K562 (cell line): ENCODE measurements at regions not wholly inside any gene's neighbourhood (a gene's known extent, or its start where the extent isn't known, plus 50 kb on each side); places are given as distances from the start of the nearest gene placed in this dataset.

Source experiments
- BRF1 ChIP-seq: IDR thresholded peaks from 3 replicates; pipeline ENCODE4 v1.6.1; 2011; ENCODE audit warnings: borderline replicate concordance, mild to moderate bottlenecking; ENCODE audit not compliant: insufficient read length; ENCODE audit errors: extremely low read depth
- CTBP1 ChIP-seq: fragments of 450-650 bp; IDR thresholded peaks from 2 replicates; pipeline ENCODE4 v1.6.1; 2016; ENCODE audit warnings: borderline replicate concordance
- MYC ChIP-seq, 2 experiments: fragments of 250-450 bp in 1 of 2; sonication (Bioruptor Pico) in 1 of 2; IDR thresholded peaks; 2 replicates each; pipeline versions ENCODE4 v1.5.1 to v1.6.1; 2012 to 2021; ENCODE audit warnings: low read depth in 2 of 2, borderline replicate concordance in 1 of 2, improper control_type of control experiment in 1 of 2, low read length in 1 of 2, mild to moderate bottlenecking in 1 of 2, moderate library complexity in 1 of 2
- NFE2L1 ChIP-seq: fragments of 450-650 bp; IDR thresholded peaks from 2 replicates; pipeline ENCODE4 v1.6.1; 2016; ENCODE audit warnings: missing genetic modification characterization, low read depth, mild to moderate bottlenecking, missing compliant biosample characterization, moderate library complexity, borderline replicate concordance
- POLR2B ChIP-seq: fragments of 450-650 bp; IDR thresholded peaks from 2 replicates; pipeline ENCODE4 v1.6.1; 2018; ENCODE audit warnings: low read depth; ENCODE audit not compliant: partially characterized antibody
- RBFOX2 ChIP-seq: fragments of 200-400 bp; formaldehyde crosslinking; IDR thresholded peaks from 2 replicates; pipeline ENCODE4 v1.6.1; 2017; ENCODE audit warnings: low read depth, mild to moderate bottlenecking, low read length, moderate library complexity
- RFX5 ChIP-seq: IDR thresholded peaks from 2 replicates; pipeline ENCODE4 v1.6.1; 2011; ENCODE audit warnings: low read depth, mild to moderate bottlenecking, improper control_type of control experiment, low read length
- SAFB2 ChIP-seq: fragments of 200-400 bp; formaldehyde crosslinking; IDR thresholded peaks from 2 replicates; pipeline ENCODE4 v1.6.1; 2018; ENCODE audit warnings: borderline replicate concordance, low read length, low read depth, moderate library complexity; ENCODE audit not compliant: severe bottlenecking
- SMAD1 ChIP-seq: fragments of 150-350 bp; IDR thresholded peaks from 2 replicates; pipeline ENCODE4 v1.6.1; 2014; ENCODE audit warnings: low read length, low read depth; ENCODE audit not compliant: partially characterized antibody
- SPI1 ChIP-seq: IDR thresholded peaks from 2 replicates; pipeline ENCODE4 v1.6.1; 2011; ENCODE audit warnings: low read depth, low read length, control low read depth, borderline replicate concordance
- TBP ChIP-seq: optimal IDR thresholded peaks from 2 replicates; pipeline ENCODE3; 2011; ENCODE audit warnings: low read depth, low read length, improper control_type of control experiment
- TCF7L2 ChIP-seq: fragments of 150-350 bp; IDR thresholded peaks from 2 replicates; pipeline ENCODE4 v1.6.1; 2016; ENCODE audit warnings: low read depth, mild to moderate bottlenecking, low read length, moderate library complexity
- TFAM ChIP-seq: fragments of 250-450 bp; sonication (Bioruptor Pico); conservative IDR thresholded peaks from 2 replicates; pipeline ENCODE4 v1.5.0; 2021; ENCODE audit warnings: mild to moderate bottlenecking, moderate library complexity
- ZKSCAN8 ChIP-seq: fragments of 200-800 bp; sonication (Bioruptor generic); IDR thresholded peaks from 2 replicates; pipeline ENCODE4 v1.6.1; 2016; ENCODE audit warnings: missing genetic modification characterization, missing compliant biosample characterization
- ZNF184 ChIP-seq: sonication (generic); formaldehyde crosslinking; IDR thresholded peaks from 2 replicates; pipeline ENCODE4 v1.5.0; 2020; ENCODE audit warnings: missing genetic modification reagents
- ZNF253 ChIP-seq: fragments of 250-450 bp; sonication (Bioruptor Pico); conservative IDR thresholded peaks from 2 replicates; pipeline ENCODE4 v1.6.1; 2021; ENCODE audit warnings: mild to moderate bottlenecking
- ZNF445 ChIP-seq: fragments of 250-450 bp; sonication (Bioruptor Pico); IDR thresholded peaks from 2 replicates; pipeline ENCODE4 v1.4.0; 2020; ENCODE audit warnings: low read depth, mild to moderate bottlenecking, moderate library complexity
- TF ChIP-seq, protein P1 (sequence below), 2 experiments: IDR thresholded peaks; 2 replicates each; pipeline ENCODE4 v1.6.1; 2012; ENCODE audit warnings: improper control_type of control experiment in 2 of 2, low read depth in 2 of 2, low read length in 2 of 2, borderline replicate concordance in 1 of 2
- TF ChIP-seq, protein P2 (sequence below): sonication (generic); formaldehyde crosslinking; IDR thresholded peaks from 2 replicates; pipeline ENCODE4 v1.8.0; 2023; ENCODE audit warnings: missing genetic modification reagents, mild to moderate bottlenecking, borderline replicate concordance

DNA sequence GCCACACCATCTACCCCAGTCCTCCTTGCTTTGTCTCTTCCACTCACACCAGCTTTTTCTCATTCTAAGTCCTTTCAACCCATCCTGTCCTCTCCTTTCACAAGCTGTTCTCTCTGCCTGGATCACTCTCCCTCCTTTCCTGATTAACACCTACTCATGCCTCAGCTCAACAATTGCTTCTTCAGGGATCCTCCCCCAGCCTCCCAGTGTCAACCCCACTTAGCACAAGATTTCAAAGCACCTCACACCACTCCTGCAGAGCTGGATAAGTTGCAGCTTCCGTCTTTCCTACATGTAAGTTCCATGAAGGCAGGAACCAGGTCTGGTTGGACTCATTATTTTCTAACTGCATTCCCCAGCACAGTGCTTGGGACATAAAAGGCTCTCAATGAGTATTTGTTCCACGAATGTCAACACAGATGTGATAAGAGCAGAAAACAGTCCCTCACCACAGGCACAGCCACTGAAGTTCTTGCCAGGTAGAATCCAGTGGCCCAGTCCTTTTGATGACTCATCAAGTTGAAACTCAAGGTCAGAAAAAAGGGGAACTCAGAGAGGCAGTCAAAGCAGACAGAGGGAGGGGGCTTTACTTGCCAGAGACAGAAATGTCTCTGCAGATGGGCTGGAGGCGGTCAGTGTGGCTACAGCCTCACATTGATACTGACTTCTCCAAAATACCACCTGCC is 193.4 kb upstream of the PRDM1 start (continued):
- TF ChIP-seq, protein P1, sequence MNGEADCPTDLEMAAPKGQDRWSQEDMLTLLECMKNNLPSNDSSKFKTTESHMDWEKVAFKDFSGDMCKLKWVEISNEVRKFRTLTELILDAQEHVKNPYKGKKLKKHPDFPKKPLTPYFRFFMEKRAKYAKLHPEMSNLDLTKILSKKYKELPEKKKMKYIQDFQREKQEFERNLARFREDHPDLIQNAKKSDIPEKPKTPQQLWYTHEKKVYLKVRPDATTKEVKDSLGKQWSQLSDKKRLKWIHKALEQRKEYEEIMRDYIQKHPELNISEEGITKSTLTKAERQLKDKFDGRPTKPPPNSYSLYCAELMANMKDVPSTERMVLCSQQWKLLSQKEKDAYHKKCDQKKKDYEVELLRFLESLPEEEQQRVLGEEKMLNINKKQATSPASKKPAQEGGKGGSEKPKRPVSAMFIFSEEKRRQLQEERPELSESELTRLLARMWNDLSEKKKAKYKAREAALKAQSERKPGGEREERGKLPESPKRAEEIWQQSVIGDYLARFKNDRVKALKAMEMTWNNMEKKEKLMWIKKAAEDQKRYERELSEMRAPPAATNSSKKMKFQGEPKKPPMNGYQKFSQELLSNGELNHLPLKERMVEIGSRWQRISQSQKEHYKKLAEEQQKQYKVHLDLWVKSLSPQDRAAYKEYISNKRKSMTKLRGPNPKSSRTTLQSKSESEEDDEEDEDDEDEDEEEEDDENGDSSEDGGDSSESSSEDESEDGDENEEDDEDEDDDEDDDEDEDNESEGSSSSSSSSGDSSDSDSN (IDR thresholded peaks at IDR 0.05; ENCODE audit: borderline replicate concordance in 1 of 2, low read depth in 2 of 2, low read length in 2 of 2): no peak
- TF ChIP-seq SAFB2: no peak
- TF ChIP-seq CTBP1: peak; percentile 90
- TF ChIP-seq, protein P2, sequence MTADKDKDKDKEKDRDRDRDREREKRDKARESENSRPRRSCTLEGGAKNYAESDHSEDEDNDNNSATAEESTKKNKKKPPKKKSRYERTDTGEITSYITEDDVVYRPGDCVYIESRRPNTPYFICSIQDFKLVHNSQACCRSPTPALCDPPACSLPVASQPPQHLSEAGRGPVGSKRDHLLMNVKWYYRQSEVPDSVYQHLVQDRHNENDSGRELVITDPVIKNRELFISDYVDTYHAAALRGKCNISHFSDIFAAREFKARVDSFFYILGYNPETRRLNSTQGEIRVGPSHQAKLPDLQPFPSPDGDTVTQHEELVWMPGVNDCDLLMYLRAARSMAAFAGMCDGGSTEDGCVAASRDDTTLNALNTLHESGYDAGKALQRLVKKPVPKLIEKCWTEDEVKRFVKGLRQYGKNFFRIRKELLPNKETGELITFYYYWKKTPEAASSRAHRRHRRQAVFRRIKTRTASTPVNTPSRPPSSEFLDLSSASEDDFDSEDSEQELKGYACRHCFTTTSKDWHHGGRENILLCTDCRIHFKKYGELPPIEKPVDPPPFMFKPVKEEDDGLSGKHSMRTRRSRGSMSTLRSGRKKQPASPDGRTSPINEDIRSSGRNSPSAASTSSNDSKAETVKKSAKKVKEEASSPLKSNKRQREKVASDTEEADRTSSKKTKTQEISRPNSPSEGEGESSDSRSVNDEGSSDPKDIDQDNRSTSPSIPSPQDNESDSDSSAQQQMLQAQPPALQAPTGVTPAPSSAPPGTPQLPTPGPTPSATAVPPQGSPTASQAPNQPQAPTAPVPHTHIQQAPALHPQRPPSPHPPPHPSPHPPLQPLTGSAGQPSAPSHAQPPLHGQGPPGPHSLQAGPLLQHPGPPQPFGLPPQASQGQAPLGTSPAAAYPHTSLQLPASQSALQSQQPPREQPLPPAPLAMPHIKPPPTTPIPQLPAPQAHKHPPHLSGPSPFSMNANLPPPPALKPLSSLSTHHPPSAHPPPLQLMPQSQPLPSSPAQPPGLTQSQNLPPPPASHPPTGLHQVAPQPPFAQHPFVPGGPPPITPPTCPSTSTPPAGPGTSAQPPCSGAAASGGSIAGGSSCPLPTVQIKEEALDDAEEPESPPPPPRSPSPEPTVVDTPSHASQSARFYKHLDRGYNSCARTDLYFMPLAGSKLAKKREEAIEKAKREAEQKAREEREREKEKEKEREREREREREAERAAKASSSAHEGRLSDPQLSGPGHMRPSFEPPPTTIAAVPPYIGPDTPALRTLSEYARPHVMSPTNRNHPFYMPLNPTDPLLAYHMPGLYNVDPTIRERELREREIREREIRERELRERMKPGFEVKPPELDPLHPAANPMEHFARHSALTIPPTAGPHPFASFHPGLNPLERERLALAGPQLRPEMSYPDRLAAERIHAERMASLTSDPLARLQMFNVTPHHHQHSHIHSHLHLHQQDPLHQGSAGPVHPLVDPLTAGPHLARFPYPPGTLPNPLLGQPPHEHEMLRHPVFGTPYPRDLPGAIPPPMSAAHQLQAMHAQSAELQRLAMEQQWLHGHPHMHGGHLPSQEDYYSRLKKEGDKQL (CRISPR knock-in tag): no peak
- no peak for TF ChIP-seq BRF1
- no peak for TF ChIP-seq ZNF445 (CRISPR knock-in tag)
- TF ChIP-seq RBFOX2: no peak
- TF ChIP-seq TBP: no peak
- TF ChIP-seq SMAD1: no peak
- peak; percentile 98 for TF ChIP-seq SPI1
- TF ChIP-seq NFE2L1 (tag): no peak
- TF ChIP-seq TFAM: no peak
- no peak for TF ChIP-seq ZKSCAN8 (CRISPR knock-in tag)
- TF ChIP-seq RFX5: no peak
- no peak for TF ChIP-seq TCF7L2
- TF ChIP-seq POLR2B: no peak
- no peak for TF ChIP-seq ZNF253 (CRISPR knock-in tag)
- TF ChIP-seq ZNF184: peak; percentile 13; the same call in 1 of the 2 replicates
- no peak for TF ChIP-seq MYC (IDR thresholded peaks at IDR 0.05; ENCODE audit: low read depth, low read length)
- TF ChIP-seq MYC (CRISPR knock-in tag; IDR thresholded peaks at IDR 0.05; ENCODE audit: borderline replicate concordance, low read depth): no peak
